WTC11 (cell line): ENCODE measurements at regions not wholly inside any gene's neighbourhood (a gene's known extent, or its start where the extent isn't known, plus 50 kb on each side); places are given as distances from the start of the nearest gene placed in this dataset.

ENCODE experiments used
- JUN ChIP-seq: sonication (generic); formaldehyde crosslinking; IDR thresholded peaks from 2 replicates; pipeline ENCODE4 v1.8.0; 2023; ENCODE audit warnings: mild to moderate bottlenecking, missing genetic modification reagents
- TEAD4 ChIP-seq: sonication (generic); formaldehyde crosslinking; IDR thresholded peaks from 2 replicates; pipeline ENCODE4 v1.8.0; 2022; ENCODE audit warnings: mild to moderate bottlenecking, missing genetic modification reagents
- TF ChIP-seq, protein P1 (sequence below): fragments of 200-600 bp; IDR thresholded peaks from 2 replicates; pipeline ENCODE4 v1.8.0; 2022; ENCODE audit warnings: antibody characterized with exemption
- TF ChIP-seq, protein P2 (sequence below): sonication (generic); formaldehyde crosslinking; IDR thresholded peaks from 2 replicates; pipeline ENCODE4 v1.8.0; 2022; ENCODE audit warnings: mild to moderate bottlenecking, missing genetic modification reagents

DNA sequence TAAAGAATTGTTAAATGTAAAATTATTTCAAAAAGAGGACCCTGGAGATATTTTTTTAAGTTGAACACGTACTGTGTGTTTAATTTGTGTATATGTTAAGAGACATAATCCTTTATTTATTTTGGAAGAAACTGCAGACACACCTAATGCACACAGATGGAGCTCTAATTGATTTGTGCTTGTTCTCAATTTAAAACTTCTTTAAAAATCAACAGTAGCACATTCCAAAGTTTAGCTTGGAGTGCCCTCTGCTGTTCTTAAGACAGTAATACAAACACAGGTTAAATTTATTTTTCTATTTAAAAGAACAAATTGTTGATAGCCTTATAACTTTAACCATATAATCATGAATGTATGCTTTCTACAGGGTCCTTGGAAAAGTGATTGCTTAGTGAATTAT, 277.6 kb upstream of the ADAMTS16 start:
- TF ChIP-seq JUN (CRISPR knock-in tag) (no peak), TEAD4 (CRISPR knock-in tag) (no peak)
- TF ChIP-seq, protein P1, sequence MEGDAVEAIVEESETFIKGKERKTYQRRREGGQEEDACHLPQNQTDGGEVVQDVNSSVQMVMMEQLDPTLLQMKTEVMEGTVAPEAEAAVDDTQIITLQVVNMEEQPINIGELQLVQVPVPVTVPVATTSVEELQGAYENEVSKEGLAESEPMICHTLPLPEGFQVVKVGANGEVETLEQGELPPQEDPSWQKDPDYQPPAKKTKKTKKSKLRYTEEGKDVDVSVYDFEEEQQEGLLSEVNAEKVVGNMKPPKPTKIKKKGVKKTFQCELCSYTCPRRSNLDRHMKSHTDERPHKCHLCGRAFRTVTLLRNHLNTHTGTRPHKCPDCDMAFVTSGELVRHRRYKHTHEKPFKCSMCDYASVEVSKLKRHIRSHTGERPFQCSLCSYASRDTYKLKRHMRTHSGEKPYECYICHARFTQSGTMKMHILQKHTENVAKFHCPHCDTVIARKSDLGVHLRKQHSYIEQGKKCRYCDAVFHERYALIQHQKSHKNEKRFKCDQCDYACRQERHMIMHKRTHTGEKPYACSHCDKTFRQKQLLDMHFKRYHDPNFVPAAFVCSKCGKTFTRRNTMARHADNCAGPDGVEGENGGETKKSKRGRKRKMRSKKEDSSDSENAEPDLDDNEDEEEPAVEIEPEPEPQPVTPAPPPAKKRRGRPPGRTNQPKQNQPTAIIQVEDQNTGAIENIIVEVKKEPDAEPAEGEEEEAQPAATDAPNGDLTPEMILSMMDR, result peak; percentile 41; the same call in 1 of the 2 replicates
- TF ChIP-seq, protein P2, sequence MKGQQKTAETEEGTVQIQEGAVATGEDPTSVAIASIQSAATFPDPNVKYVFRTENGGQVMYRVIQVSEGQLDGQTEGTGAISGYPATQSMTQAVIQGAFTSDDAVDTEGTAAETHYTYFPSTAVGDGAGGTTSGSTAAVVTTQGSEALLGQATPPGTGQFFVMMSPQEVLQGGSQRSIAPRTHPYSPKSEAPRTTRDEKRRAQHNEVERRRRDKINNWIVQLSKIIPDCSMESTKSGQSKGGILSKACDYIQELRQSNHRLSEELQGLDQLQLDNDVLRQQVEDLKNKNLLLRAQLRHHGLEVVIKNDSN (CRISPR knock-in tag), result no peak
